ENCODE measurements at regions not wholly inside any gene's neighbourhood (a gene's known extent, or its start where the extent isn't known, plus 50 kb on each side); places are given as distances from the start of the nearest gene placed in this dataset.

DNA sequence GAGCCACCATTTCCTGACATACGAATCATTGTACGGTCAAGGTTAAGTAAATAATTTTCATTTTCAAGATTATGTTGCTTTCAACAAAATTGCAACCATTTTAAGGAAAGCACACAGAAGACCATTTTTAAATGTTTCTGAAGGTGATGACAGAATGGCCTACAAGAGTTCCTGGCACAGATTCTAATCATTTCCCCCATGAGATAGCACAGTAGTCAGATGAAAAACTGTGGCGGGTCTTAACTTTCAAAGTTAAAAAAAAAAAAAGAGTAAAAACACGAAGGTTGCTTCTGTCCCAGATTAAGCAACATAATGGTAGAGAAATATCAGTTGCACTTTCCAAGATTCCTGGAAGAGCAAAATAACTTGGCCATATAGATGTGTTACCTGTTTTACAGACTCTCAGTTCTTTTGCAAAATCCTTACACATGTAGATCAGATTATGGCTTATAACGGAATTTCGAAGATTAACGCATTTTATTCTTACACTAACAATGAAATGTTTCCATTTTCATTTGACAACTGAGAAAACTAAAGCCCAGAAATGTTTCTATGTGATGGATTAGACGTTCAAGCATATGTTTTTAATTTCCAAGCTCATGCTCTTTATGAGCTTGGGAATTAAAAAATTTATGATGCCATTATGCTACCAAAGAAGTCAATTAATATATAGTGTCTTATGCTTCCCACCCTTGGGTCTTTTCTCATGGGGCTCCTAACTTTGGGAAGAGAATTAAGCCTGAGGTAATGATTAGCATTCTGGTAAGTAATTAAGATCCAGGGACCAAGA, 335.1 kb upstream of the CLNK start:
- TF ChIP-seq, protein P1, sequence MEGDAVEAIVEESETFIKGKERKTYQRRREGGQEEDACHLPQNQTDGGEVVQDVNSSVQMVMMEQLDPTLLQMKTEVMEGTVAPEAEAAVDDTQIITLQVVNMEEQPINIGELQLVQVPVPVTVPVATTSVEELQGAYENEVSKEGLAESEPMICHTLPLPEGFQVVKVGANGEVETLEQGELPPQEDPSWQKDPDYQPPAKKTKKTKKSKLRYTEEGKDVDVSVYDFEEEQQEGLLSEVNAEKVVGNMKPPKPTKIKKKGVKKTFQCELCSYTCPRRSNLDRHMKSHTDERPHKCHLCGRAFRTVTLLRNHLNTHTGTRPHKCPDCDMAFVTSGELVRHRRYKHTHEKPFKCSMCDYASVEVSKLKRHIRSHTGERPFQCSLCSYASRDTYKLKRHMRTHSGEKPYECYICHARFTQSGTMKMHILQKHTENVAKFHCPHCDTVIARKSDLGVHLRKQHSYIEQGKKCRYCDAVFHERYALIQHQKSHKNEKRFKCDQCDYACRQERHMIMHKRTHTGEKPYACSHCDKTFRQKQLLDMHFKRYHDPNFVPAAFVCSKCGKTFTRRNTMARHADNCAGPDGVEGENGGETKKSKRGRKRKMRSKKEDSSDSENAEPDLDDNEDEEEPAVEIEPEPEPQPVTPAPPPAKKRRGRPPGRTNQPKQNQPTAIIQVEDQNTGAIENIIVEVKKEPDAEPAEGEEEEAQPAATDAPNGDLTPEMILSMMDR (IDR thresholded peaks at IDR 0.05; ENCODE audit: insufficient read depth, low read length) = no peak
- TF ChIP-seq, protein P2, sequence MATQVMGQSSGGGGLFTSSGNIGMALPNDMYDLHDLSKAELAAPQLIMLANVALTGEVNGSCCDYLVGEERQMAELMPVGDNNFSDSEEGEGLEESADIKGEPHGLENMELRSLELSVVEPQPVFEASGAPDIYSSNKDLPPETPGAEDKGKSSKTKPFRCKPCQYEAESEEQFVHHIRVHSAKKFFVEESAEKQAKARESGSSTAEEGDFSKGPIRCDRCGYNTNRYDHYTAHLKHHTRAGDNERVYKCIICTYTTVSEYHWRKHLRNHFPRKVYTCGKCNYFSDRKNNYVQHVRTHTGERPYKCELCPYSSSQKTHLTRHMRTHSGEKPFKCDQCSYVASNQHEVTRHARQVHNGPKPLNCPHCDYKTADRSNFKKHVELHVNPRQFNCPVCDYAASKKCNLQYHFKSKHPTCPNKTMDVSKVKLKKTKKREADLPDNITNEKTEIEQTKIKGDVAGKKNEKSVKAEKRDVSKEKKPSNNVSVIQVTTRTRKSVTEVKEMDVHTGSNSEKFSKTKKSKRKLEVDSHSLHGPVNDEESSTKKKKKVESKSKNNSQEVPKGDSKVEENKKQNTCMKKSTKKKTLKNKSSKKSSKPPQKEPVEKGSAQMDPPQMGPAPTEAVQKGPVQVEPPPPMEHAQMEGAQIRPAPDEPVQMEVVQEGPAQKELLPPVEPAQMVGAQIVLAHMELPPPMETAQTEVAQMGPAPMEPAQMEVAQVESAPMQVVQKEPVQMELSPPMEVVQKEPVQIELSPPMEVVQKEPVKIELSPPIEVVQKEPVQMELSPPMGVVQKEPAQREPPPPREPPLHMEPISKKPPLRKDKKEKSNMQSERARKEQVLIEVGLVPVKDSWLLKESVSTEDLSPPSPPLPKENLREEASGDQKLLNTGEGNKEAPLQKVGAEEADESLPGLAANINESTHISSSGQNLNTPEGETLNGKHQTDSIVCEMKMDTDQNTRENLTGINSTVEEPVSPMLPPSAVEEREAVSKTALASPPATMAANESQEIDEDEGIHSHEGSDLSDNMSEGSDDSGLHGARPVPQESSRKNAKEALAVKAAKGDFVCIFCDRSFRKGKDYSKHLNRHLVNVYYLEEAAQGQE (IDR thresholded peaks at IDR 0.05; ENCODE audit: insufficient replicate concordance, low read depth) = no peak
- no peak for TF ChIP-seq POLR2AphosphoS5 (IDR thresholded peaks at IDR 0.05; ENCODE audit: low read depth)
- TF ChIP-seq GABPA (IDR thresholded peaks at IDR 0.05; ENCODE audit: low read depth) = no peak
- TF ChIP-seq SPI1 (IDR thresholded peaks at IDR 0.05; ENCODE audit: borderline replicate concordance, low read depth) = no peak
